HCT116 (cell line): ENCODE measurements at regions not wholly inside any gene's neighbourhood (a gene's known extent, or its start where the extent isn't known, plus 50 kb on each side); places are given as distances from the start of the nearest gene placed in this dataset.

Experiments used
- CEBPB ChIP-seq: IDR thresholded peaks from 2 replicates; pipeline ENCODE4 v1.6.1; 2012; ENCODE audit warnings: low read depth
- EGR1 ChIP-seq: IDR thresholded peaks from 2 replicates; pipeline ENCODE4 v1.6.1; 2012; ENCODE audit warnings: low read depth
- EZH2 ChIP-seq: fragments of 200-600 bp; sonication (generic); IDR thresholded peaks from 2 replicates; pipeline ENCODE4 v1.6.1; 2017; ENCODE audit warnings: antibody characterized with exemption, mixed run types
- EZH2phosphoT487 ChIP-seq: fragments of 200-600 bp; IDR thresholded peaks from 2 replicates; pipeline ENCODE4 v1.6.1; 2018; ENCODE audit warnings: antibody characterized with exemption, borderline replicate concordance
- FOSL1 ChIP-seq: IDR thresholded peaks from 2 replicates; pipeline ENCODE4 v1.6.1; 2012; ENCODE audit warnings: low read depth
- POLR2A ChIP-seq: IDR thresholded peaks from 2 replicates; pipeline ENCODE4 v1.7.0; 2011; ENCODE audit warnings: borderline replicate concordance; ENCODE audit not compliant: insufficient read depth, insufficient read length; ENCODE audit errors: extremely low read depth
- POLR2AphosphoS5 ChIP-seq: IDR thresholded peaks from 2 replicates; pipeline ENCODE4 v1.6.1; 2011; ENCODE audit warnings: mild to moderate bottlenecking, low read depth, low read length, moderate library complexity
- RAD21 ChIP-seq: IDR thresholded peaks from 2 replicates; pipeline ENCODE4 v1.6.1; 2012; ENCODE audit warnings: low read depth, mild to moderate bottlenecking
- SP1 ChIP-seq: IDR thresholded peaks from 2 replicates; pipeline ENCODE4 v1.6.1; 2012; ENCODE audit warnings: low read depth
- ZNF274 ChIP-seq: fragments of 200-500 bp; sonication (Bioruptor generic); IDR thresholded peaks from 2 replicates; pipeline ENCODE4 v1.6.1; 2014; ENCODE audit warnings: mild to moderate bottlenecking, low read depth, low read length, inconsistent platforms
- TF ChIP-seq, protein P1 (sequence below), 3 experiments: fragments of 200-600 bp in 1 of 3; sonication (generic) in 1 of 3; IDR thresholded peaks in 2 of 3; conservative IDR thresholded peaks in 1 of 3; 2 replicates each; pipeline ENCODE4 v1.5.1; 2012 to 2017; ENCODE audit warnings: low read depth in 2 of 3, low read length in 2 of 3, antibody characterized with exemption in 1 of 3, borderline replicate concordance in 1 of 3, control low read depth in 1 of 3, mild to moderate bottlenecking in 1 of 3, mixed read lengths in 1 of 3, mixed run types in 1 of 3, moderate library complexity in 1 of 3; ENCODE audit not compliant: insufficient read depth in 1 of 3
- TF ChIP-seq, protein P2 (sequence below): IDR thresholded peaks from 2 replicates; pipeline ENCODE4 v1.6.1; 2012
- TF ChIP-seq, protein P3 (sequence below): IDR thresholded peaks from 2 replicates; pipeline ENCODE4 v1.6.1; 2012; ENCODE audit warnings: low read depth
- TF ChIP-seq, protein P4 (sequence below): IDR thresholded peaks from 2 replicates; pipeline ENCODE4 v1.6.1; 2011; ENCODE audit warnings: mild to moderate bottlenecking, low read length, moderate library complexity; ENCODE audit not compliant: insufficient replicate concordance; ENCODE audit errors: extremely low read depth

DNA sequence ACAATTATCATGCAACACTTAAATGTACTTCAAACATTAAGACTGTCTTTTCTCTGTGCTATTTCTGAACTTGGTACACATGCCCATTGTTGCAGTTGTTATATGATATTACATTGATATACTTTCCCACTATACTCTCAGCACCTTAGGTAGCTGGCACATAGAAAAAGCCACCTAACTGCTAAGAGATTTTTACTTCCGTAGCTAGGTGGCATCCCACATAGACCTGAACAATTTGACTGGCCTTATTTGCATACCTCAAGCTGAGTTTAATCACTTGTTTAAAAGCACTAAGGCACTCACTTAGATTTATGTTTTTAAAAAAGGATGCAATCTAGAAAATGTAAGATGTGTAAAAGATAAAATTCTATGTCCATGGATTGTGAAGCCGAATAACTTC is 194.2 kb downstream of the POU4F1 start:
- no peak for TF ChIP-seq ZNF274
- no peak for TF ChIP-seq FOSL1
- TF ChIP-seq POLR2AphosphoS5 = no peak
- TF ChIP-seq, protein P1, sequence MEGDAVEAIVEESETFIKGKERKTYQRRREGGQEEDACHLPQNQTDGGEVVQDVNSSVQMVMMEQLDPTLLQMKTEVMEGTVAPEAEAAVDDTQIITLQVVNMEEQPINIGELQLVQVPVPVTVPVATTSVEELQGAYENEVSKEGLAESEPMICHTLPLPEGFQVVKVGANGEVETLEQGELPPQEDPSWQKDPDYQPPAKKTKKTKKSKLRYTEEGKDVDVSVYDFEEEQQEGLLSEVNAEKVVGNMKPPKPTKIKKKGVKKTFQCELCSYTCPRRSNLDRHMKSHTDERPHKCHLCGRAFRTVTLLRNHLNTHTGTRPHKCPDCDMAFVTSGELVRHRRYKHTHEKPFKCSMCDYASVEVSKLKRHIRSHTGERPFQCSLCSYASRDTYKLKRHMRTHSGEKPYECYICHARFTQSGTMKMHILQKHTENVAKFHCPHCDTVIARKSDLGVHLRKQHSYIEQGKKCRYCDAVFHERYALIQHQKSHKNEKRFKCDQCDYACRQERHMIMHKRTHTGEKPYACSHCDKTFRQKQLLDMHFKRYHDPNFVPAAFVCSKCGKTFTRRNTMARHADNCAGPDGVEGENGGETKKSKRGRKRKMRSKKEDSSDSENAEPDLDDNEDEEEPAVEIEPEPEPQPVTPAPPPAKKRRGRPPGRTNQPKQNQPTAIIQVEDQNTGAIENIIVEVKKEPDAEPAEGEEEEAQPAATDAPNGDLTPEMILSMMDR (IDR thresholded peaks at IDR 0.05 in 2 of 3, conservative IDR thresholded peaks at IDR 0.05 in 1 of 3; ENCODE audit: borderline replicate concordance in 1 of 3, insufficient read depth in 1 of 3, low read depth in 2 of 3, low read length in 2 of 3) = no peak
- no peak for TF ChIP-seq POLR2A
- TF ChIP-seq EZH2 = no peak
- TF ChIP-seq, protein P2, sequence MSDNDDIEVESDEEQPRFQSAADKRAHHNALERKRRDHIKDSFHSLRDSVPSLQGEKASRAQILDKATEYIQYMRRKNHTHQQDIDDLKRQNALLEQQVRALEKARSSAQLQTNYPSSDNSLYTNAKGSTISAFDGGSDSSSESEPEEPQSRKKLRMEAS = no peak
- TF ChIP-seq EGR1 = no peak
- TF ChIP-seq RAD21 = no peak
- TF ChIP-seq EZH2phosphoT487 = no peak
- no peak for TF ChIP-seq CEBPB
- TF ChIP-seq, protein P3, sequence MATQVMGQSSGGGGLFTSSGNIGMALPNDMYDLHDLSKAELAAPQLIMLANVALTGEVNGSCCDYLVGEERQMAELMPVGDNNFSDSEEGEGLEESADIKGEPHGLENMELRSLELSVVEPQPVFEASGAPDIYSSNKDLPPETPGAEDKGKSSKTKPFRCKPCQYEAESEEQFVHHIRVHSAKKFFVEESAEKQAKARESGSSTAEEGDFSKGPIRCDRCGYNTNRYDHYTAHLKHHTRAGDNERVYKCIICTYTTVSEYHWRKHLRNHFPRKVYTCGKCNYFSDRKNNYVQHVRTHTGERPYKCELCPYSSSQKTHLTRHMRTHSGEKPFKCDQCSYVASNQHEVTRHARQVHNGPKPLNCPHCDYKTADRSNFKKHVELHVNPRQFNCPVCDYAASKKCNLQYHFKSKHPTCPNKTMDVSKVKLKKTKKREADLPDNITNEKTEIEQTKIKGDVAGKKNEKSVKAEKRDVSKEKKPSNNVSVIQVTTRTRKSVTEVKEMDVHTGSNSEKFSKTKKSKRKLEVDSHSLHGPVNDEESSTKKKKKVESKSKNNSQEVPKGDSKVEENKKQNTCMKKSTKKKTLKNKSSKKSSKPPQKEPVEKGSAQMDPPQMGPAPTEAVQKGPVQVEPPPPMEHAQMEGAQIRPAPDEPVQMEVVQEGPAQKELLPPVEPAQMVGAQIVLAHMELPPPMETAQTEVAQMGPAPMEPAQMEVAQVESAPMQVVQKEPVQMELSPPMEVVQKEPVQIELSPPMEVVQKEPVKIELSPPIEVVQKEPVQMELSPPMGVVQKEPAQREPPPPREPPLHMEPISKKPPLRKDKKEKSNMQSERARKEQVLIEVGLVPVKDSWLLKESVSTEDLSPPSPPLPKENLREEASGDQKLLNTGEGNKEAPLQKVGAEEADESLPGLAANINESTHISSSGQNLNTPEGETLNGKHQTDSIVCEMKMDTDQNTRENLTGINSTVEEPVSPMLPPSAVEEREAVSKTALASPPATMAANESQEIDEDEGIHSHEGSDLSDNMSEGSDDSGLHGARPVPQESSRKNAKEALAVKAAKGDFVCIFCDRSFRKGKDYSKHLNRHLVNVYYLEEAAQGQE = no peak
- TF ChIP-seq, protein P4, sequence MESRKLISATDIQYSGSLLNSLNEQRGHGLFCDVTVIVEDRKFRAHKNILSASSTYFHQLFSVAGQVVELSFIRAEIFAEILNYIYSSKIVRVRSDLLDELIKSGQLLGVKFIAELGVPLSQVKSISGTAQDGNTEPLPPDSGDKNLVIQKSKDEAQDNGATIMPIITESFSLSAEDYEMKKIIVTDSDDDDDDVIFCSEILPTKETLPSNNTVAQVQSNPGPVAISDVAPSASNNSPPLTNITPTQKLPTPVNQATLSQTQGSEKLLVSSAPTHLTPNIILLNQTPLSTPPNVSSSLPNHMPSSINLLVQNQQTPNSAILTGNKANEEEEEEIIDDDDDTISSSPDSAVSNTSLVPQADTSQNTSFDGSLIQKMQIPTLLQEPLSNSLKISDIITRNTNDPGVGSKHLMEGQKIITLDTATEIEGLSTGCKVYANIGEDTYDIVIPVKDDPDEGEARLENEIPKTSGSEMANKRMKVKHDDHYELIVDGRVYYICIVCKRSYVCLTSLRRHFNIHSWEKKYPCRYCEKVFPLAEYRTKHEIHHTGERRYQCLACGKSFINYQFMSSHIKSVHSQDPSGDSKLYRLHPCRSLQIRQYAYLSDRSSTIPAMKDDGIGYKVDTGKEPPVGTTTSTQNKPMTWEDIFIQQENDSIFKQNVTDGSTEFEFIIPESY = no peak
- no peak for TF ChIP-seq SP1
